ENCODE measurements at regions not wholly inside any gene's neighbourhood (a gene's known extent, or its start where the extent isn't known, plus 50 kb on each side); places are given as distances from the start of the nearest gene placed in this dataset.
A peak's percentile ranks its signal among the peaks of the same experiment; 100 is the strongest.

GRCh38 chr12:65615118-65615517 is 209.2 kb upstream of the HMGA2 start:
- Histone ChIP-seq H3K27ac (no peak overlapping the region), H3K4me3 (no peak overlapping the region)

- Histone ChIP-seq H3K27ac (peak overlapping the region in 1 of 21 experiments; percentile 54), H3K4me3 (no peak overlapping the region)
Observed at GRCh38 chr12:65616022-65616421, 208.3 kb upstream of the HMGA2 start.

DNA sequence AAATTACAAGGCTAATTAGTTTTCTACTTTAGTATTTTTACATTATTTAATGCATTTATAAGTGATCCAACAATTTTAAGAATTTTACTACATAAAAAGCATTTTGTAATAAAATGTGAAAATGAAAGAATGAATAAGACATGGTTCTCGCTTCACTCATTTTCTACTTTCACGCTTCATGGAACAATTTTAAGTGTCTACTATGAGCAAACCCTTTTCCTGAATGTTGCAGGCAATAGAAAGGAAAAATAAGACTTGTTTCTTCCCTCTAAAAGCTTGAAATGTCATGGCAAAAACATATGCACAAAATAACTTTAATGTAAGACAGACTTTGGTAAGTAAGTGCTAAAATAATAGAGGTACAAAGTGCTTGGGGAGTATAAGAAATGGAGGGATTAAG is 205.7 kb upstream of the HMGA2 start:
- H3K4me3 ChIP-seq = no peak overlapping the region
- H3K27ac ChIP-seq = no peak overlapping the region

DNA sequence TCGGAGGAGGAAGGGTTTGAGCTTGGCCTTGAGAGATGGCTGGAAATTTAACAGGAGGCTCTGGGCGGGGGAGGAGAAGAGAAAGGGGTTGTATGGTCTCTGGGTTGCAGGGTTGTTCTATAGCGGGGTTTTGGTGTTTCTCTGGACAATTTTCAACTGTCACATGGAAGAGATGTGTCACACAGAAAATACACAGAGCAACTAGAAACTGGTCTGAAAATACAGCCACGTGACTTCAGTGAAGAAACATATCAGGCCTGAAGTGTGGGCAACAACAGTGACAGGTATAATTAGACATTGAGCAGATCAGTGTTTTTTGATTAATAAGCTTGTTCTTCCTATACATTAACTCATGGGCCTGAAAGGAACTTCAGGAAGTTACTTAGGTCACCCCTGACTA is 205.3 kb upstream of the HMGA2 start:
- no peak overlapping the region for H3K27ac ChIP-seq
- no peak overlapping the region for H3K4me3 ChIP-seq

DNA sequence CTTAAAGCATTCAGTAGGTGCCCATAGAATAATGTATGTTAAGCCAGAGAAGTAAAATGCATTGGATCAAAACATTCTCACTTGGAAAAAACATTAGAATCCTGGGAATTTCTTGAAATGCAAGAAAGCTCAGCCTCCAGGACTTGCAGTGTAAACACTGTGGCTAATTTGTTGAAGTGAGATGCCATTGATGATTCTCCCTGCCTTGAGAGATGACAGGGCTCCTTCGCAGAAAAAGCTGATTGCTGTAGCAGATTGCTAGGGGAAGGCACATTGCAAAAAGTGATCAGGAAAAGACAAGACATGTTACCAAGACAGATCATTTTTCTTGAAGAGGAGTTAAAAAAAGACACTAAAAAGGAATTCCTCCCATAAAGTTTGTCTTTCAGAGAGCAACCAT is 204.2 kb upstream of the HMGA2 start:
- Histone ChIP-seq H3K4me3 (no peak overlapping the region), H3K27ac (no peak overlapping the region)

GRCh38 chr12:65622056-65622455 is 202.2 kb upstream of the HMGA2 start:
- Histone ChIP-seq H3K4me3 (no peak overlapping the region), H3K27ac (no peak overlapping the region)

GRCh38 chr12:65623507-65623906 is 200.8 kb upstream of the HMGA2 start:
- Histone ChIP-seq H3K4me3 (no peak overlapping the region), H3K27ac (no peak overlapping the region)

GRCh38 chr12:65624554-65625086 is 199.7 kb upstream of the HMGA2 start:
- Histone ChIP-seq H3K27ac (no peak overlapping the region), H3K4me3 (no peak overlapping the region)

DNA sequence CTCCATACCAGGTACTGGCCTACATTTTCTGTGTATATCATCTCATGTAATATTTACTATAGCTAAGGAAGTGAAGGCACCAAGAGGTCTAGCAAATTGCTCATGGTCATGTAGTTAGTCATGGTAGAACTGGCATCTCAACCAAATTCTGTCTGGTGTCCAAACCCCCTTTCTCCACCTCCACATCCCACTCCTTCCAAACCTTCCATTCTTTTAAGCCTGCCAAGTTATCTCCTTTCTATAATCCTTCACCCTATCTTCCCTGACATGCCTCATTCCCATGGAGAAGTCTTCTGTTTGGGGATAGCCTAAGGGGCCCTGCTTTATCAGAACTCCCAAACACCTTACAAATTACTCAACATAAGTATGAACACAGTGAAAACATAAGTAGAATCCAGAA is 196.2 kb upstream of the HMGA2 start:
- H3K4me3 ChIP-seq = no peak overlapping the region

GRCh38 chr12:65630555-65630954 is 193.7 kb upstream of the HMGA2 start:
- Histone ChIP-seq H3K4me3 (no peak overlapping the region), H3K27ac (peak overlapping the region in 1 of 21 experiments; percentile 63)

More for the DNA sequence above, 196.2 kb upstream of the HMGA2 start:
- H3K27ac ChIP-seq = no peak overlapping the region

DNA sequence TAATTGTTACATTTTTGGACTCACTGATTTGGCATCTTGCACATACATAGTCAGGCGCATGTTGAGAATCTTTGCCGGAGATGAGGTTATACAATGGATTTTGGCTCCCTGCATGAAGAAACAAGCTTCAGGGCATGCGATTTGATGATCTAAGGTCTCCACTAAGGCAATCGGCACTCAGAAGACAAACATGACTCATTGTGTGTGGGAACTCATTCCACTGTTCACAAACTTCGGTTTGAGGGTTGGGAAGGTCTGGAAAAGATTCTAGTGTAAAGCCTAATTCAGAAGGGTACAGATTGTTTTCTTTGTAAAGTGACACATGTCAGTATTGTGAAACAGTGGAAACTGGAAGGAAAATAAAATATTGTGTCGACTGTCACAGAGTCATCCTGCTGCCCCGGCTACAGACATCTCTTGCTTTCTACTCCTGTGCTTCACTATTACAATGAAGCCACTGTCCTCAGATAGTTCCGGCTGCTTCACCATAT is 192.6 kb upstream of the HMGA2 start:
- peak overlapping the region in 15 of 21 experiments; percentile 29 to 77 (median 49) for H3K27ac ChIP-seq

GRCh38 chr12:65632131-65632855 is 192.0 kb upstream of the HMGA2 start:
- H3K27ac ChIP-seq = peak overlapping the region in 16 of 21 experiments; percentile 22 to 77 (median 48)
- H3K4me3 ChIP-seq = no peak overlapping the region

More for the DNA sequence above, 192.6 kb upstream of the HMGA2 start:
- no peak overlapping the region for H3K4me3 ChIP-seq

GRCh38 chr12:65634061-65634460 is 190.2 kb upstream of the HMGA2 start:
- H3K27ac ChIP-seq = peak overlapping the region in 3 of 21 experiments; percentile 19 to 33 (median 26)
- H3K4me3 ChIP-seq = no peak overlapping the region

GRCh38 chr12:65634626-65635331 is 189.5 kb upstream of the HMGA2 start:
- H3K4me3 ChIP-seq = no peak overlapping the region
- H3K27ac ChIP-seq = peak overlapping the region in 2 of 21 experiments; percentile 19 to 48

- Histone ChIP-seq H3K27ac (no peak overlapping the region), H3K4me3 (no peak overlapping the region)
Observed at GRCh38 chr12:65636436-65636835, 187.8 kb upstream of the HMGA2 start.

DNA sequence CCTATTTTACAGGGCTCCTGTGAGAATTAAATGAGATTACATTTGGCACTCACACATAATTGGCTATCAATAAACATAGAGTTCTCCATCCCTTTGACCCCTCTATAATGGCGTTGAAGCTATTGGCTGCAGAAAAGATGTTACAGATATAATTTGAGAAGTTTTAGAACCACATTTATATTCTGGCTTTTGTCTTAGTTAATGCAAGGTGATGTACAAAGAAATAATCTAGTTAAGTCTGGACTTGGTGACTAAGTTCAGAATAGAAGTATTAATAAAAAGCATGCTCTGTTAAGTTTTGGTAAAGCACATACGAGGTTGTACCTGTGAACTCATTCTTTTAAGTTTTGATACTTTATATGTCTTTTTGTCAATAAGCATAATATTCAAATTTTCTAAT is 187.1 kb upstream of the HMGA2 start:
- Histone ChIP-seq H3K27ac (no peak overlapping the region), H3K4me3 (no peak overlapping the region)

- no peak overlapping the region for H3K4me3 ChIP-seq
Observed at GRCh38 chr12:65637774-65638173, 186.5 kb upstream of the HMGA2 start.

DNA sequence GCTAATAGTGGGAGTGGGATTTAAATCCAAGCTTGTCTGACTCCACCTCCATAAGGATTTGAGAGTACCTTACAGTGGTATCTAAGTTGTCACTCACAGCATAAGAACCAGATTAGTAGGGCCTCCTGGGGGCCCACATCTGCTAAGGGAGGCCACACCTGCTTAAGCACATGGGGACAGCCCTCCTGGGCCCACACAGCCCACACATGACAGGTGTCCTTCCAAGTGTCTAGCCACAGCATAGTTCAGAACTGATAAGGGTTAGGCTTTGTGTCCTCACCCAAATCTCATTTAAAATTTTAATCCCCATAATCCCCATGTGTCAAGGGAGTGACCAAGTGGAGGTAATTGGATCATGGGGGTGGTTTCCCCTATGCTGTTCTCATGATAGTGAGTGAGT is 186.0 kb upstream of the HMGA2 start:
- Histone ChIP-seq H3K4me3 (no peak overlapping the region), H3K27ac (no peak overlapping the region)

More at GRCh38 chr12:65637774-65638173, 186.5 kb upstream of the HMGA2 start:
- no peak overlapping the region for H3K27ac ChIP-seq

DNA sequence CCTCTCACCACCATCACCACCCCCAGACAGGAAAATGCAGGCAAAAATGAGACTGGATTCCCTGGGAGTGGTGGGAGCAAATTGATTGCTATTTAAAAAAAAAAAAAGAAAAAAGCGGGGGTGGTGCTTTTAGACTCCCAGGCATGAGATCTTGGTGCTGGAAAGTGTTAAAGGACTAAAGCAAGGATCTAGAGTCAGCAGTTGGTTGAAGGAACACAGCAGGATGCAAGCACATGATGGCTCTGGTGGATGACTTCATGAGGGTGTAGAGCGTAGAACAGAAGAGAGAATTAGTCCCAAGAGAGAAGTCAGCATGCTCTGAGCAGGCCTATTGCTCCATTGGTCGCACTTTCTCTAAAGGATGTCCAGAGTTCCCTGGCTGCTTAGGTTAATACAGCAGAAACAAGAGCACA is 183.8 kb upstream of the HMGA2 start:
- Histone ChIP-seq H3K27ac (peak overlapping the region in 1 of 21 experiments; percentile 29), H3K4me3 (no peak overlapping the region)

GRCh38 chr12:65642061-65642661 is 182.1 kb upstream of the HMGA2 start:
- H3K4me3 ChIP-seq = no peak overlapping the region

More at GRCh38 chr12:65642061-65642661, 182.1 kb upstream of the HMGA2 start:
- H3K27ac ChIP-seq = no peak overlapping the region

All from skin epidermis (tissue), 12 donors.